Fibroblast of peridontal ligament (primary cell): ENCODE measurements at regions not wholly inside any gene's neighbourhood (a gene's known extent, or its start where the extent isn't known, plus 50 kb on each side); places are given as distances from the start of the nearest gene placed in this dataset.
"Not testable (repeated sequence)": the region's sequence is repeated elsewhere in the genome, so short reads cannot be mapped to it uniquely, and the experiment has no call there.

Experiments used
- DNase-seq: peaks from one replicate; pipeline ENCODE4 v3.0.0-alpha.2; 2010; ENCODE audit errors: extremely low read depth

DNA sequence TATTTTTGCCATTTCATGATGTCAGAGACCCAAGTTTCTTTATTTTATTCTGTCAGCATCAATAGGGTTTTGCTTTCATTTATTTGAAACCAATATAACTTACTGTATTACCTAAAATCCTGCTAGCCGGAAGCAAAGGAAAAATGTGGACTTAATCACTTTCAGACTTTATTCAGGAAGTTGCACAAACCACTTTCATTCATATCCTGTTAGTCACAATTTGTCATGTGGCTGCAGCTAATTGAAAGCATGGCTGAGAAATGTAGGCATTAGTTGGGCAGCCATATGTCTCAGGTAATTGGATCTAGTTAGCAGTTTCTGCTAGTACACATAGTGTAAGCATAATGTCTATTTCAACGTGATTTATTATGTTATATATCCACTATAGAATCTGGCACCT lies 462.3 kb upstream of the SGO1 start:
- peak; percentile 91 for DNase-seq

DNA sequence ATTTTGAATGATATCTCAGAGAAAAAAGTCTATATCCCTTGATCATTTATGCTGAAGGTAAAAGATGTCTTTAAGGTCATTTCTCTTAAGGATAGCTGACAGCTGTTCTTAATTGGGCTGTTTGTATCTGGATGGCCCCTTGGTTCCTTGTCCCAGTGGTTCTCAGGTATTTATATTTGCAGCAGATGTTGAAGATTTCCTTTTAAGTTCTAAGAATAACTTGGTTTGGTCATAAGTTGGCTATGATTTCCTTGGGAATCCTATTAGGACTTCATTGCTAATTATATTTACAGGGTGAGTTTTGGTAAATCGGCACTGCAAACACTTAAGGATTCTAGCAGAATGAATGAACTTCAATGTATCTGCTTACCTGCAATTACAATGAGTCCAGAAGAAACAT lies 460.4 kb upstream of the SGO1 start:
- peak; percentile 33 for DNase-seq

DNA sequence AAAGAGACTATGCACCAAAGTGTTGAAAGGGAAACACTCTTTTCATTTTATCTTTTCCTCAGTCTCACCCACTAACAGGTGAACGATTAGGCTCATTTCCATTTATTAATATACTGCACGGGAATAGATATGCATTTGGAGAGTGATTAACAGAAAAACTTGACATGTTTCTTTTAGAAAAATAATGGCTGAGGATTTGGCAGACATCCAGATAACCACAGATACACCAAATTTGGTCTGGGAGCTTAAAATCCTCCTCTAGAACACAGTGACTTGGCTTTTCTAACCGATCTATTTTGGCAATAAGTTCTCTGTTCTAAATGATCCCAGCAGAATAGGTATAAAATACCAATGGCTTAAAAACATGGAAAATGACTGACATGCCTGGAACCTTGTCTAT lies 459.3 kb upstream of the SGO1 start:
- DNase-seq = no peak

DNA sequence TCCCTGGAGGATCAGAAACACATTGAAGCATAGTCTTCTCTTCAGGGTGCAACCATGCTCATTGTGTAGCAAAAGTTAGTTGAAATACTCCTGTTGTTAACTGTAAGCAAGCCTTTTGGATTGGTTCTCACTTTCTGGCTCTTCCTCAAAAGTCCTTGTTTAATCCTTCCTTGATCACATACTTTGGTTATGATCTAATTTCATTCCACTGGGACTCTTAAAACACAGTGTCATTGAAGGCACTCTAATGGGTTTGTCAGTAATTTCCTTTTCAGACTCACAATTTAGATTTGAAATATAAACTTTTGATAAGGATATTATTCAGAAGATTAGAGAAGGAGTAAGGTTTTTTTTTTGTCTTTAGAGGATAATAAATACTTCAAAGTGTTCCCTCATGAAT lies 451.7 kb upstream of the SGO1 start:
- DNase-seq = no peak

DNA sequence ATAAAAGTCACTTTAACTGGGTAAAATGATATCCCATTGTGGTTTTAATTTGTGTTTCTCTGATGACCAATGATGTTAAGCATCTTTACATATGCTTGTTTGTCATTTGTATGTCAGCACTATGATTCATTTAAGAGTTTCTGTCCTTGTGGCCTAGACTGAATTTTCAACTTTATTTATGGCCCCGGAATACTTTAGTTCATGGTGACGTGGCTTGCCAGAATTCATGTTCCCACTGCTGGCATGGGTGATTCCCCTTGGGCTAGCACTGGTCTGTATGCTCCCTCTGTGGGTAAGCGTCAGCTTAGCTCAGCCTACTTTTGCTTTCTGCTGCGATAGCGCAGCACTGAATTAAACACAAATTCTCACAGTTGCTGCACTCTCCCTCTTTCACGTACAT lies 436.3 kb upstream of the SGO1 start:
- DNase-seq = peak; percentile 80

DNA sequence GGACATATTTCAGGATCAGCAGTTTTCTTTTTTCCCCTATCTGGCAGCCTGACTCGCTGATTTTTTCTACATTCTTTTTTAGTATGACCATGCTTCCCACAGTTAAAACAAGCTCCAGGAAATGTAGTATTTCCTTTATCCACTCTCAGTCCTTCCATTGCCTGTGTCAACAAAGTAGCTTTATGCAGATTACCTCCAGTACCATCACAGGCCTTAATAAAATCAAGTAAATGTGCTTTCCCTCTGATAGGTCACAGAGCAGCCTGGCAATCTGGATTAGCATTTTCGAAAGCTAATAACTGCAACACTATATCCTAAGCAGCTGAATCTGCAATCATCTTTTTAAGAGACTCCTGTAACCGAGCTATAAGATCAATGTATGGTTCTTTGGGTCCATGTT lies 432.6 kb upstream of the SGO1 start:
- not testable (repeated sequence) for DNase-seq

DNA sequence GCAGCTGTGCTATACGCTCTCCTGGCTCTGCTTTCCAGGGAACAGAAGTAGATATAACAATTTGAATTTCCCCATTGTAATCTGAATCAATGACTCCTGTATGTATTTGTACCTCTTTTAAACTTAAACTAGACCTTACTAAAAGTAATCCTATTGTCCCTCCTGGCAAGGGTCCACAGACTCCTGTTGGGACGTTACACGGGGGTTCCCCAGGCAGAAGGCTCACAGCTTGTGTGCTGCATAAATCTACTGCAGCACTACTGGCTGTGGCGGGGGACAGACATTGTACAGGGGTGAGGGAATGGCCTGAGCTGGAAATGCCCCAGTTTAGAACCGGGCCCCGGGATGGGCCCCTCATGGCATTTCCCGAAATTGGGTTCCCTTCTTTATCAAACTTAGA lies 432.2 kb upstream of the SGO1 start:
- not testable (repeated sequence) for DNase-seq

DNA sequence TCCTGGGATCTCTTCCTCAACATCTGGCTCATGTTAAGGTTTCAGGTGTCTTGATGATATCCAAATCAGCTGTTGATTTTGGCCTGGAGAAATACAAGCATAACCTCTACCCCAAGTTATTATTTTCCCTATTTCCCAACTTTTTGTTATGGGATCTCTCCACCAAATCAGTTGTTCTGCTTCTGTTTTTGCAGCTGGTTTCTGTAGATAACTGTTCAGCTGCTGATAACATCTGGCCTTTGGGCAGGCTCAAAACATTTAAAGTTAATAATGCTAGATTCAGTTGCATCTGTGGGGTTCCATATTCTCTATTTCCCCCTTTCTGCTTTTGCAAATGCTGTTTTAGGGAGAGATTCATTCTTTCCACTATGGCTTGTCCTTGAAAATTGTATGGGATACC lies 430.0 kb upstream of the SGO1 start:
- not testable (repeated sequence) for DNase-seq

DNA sequence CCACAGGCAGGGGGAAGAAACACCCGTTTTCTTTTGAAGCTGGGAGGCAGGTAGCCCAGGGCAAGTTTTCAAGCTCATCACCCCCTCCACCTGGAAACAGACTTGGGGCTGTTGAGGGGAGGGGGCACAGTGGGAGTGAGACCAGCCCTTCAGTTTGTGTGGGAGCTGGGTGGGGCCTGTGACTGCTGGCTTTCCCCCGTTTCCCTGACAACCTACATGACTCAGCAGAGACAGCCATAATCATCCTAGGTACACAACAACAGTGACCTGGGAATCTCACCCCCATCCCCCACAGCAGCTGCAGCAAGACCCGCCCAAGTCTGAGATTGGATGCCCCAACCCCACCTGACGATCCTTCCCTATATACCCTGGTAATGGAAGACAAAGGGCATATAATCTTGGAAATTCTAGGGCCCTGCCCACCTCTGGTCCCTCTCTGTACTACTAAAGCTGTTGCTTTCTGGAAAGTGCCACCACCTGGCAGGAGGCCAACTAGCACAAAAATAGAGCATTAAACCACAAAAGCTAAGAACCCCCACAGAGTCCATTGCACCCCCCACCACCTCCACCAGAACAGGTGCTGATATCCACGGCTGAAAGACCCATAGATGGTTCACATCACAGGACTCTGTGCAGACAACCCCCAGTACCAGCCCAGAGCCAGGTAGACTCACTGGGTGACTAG lies 422.2 kb upstream of the SGO1 start:
- no peak for DNase-seq

DNA sequence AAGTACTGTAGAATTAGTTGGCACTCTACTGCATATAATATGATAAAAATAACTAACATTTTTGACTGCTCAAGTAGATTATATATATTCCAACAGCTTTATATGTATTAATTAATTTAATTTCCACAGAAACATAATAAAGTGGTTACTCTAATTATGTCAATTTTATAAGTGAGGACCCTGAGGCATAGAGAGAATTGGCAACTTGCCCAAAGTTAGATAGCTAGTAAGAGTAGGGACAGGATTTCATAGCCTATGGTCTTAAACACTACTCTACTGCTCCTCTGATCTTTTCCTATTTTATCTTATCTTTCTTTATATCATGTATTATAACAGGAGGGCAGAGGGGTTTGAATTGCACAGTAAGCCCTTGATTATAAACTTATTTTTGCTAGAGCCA lies 418.7 kb upstream of the SGO1 start:
- DNase-seq = no peak

DNA sequence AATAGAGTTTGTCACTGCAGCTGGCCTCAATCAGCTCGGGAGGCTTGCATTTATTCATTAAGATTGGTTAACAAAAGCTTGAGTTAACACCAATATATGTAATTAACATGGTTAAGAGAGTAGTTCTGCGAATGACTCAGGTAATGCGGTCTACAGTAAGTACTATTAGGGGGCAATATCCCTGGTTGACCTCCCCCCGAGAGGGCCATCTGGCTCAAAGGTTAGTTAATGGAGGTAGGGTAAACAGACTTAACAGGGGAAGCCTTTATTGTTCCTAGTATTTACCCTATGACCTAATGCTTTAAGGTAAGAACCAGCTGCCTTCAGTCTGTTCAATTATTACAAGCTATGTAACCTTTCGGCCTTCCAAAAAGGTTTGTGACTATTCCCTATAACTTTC lies 403.3 kb upstream of the SGO1 start:
- DNase-seq = no peak

DNA sequence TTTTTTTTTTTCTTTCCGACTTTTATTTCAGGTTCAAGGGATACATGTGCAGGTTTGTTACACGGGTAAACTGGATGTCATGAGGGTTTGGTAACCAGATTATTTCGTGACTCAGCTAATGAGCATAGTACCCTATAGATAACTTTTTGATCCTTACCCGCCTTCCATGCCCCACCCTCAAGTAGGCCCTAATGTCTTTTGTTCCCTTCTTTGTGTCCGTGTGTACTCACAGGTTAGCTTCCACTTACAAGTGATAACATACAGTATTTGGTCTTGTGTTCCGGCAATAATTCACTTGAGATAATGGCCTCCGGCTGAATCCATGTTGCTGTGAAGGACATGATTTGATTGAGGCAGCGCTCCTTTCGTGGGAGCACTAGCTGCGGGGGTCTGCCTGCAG lies 402.8 kb upstream of the SGO1 start:
- DNase-seq = no peak

DNA sequence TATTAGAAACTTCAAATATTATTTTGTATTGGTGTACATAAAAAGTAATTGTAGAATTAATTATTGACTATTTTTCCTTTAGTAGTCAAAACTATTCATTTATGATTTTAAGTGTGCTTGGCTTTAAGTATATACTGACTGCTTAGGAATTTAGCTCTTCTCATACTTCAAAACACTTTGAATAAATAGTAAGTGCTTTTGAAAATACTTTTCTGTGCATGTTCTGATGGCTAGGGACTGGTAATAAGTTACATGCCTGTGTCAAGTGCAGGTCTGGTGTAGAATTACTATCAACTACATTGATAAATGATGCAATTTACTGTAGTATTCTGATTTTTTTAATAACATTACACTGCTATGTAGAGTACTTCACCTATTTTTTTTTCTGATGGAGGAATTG lies 397.6 kb upstream of the SGO1 start:
- no peak for DNase-seq

DNA sequence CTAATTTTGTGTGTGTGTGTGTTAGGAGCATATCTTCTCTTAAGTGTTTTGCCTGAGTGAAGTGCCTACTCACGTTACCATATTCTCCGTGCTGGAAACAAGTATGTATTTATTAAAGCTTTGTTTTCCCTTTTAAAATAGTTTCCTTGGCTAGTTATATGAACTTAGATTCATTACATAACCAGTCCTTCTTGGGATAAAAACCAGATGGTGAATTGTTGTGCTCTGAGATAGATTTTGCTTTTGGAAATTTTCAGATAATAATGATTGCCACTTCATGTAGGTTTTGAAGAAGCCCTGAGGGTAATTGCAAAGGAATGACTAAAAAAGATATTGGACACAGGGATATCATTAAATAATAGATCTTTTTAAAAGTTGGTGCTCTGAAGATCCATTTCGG lies 390.2 kb upstream of the SGO1 start:
- DNase-seq = peak; percentile 45

DNA sequence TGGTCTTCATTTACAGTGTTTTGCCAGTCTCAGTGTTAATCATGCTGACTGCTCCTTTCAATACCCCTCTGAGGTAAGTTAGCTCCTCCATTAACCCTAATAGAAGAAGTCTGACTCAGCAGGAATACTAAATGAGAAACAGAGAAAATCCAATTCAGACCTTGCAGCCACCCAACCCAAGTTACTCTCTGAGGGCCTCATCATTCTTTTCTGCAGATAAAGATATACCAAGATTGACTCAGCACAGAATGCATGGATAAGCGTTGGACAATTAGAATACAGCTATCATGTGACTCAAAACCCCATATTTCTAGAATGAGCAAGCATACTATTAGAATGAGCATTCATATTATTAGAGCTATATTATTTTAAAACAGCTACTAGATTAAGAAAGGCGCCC lies 389.1 kb upstream of the SGO1 start:
- peak; percentile 28 for DNase-seq

DNA sequence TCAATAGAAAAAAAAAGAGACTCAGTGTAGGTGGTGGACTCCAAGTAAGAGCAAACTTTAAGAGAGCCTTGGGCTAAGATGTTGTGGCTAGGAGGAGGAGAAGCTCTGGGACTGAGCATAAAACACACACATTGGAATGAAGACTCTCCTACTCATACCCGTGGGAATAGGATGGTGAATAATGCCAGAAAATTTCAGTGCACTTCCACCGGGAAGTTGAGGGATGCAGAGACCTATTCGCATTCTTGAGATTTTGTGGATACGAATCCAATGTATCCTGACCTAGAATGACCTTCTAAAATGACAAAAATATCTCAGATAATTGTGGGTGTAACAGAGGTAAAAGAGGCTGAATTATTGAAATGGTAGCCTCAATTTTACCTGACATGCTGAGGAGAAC lies 388.7 kb upstream of the SGO1 start:
- peak; percentile 66 for DNase-seq

DNA sequence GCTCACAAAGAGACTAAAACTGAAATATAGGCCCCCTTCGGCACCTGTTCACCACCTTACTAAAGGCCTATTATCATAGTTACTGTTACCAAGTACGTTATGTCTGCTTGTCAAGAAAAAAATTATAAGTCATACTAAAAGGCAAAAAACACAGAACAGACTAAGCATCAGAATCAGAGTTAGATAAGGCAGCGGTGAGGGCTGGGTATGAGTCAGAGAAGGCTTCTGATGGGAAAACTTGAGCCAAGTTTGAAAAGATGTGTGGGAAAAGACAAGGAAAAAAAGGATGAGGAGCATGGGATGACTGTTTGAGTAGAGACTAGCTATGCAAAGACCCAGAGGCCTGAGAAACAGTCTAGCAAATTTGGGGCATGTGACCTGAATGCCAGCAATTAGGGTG lies 387.2 kb upstream of the SGO1 start:
- peak; percentile 5 for DNase-seq

DNA sequence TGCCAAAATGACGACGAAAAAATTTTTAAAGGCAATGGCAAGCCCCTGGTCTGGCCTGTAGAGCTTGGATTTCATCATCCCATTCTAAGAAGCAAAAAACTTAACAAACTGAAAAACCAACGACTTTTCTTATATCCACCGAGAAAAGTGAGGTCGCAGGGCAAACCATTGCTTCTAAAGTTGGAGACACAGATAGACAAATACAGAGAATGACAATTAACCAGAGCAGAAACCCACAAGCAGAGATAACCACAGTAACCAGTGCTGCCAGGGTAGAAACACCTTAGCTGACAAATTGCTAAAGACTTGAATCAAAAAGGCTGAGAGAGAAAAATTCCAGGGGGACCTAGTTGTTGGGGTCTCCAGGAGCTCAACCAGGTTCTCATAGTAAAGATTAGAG lies 386.5 kb upstream of the SGO1 start:
- no peak for DNase-seq

DNA sequence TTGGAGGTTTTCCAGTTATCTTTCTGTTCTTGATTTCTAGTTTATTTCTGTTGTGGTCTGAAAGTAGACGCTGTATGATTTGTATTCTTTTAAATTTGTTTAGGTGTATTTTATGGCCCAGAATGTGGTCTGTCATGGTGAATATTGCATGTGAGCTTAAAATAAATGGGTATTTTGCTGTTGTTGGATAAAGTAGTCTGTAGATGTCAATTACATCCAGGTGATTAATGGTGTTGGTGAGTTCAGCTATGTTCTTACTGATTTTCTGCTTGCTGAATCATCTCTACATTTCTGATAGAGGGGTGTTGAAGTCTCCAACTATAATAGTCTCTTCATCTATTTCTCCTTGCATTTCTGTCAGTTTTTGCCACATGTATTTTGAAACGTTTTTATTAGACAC lies 383.3 kb upstream of the SGO1 start:
- no peak for DNase-seq

DNA sequence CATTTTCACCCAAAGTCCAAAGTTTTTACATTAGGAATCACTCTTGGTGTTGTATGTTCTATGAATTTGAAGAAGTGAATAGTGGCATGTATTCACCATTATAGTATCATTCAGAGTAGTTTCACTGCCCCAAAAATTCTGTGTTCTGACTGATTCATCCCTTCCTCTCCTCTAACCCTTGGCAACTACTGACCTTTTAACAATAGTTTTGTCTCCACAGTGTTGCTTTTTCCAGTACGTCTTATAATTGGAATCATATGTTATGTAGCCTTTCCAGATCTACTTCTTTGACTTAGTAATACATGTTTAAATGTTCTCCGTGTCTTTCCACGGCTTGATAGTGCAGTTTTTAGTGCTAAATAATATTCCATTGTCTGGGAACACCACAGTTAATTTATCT lies 379.0 kb upstream of the SGO1 start:
- peak; percentile 36 for DNase-seq

DNA sequence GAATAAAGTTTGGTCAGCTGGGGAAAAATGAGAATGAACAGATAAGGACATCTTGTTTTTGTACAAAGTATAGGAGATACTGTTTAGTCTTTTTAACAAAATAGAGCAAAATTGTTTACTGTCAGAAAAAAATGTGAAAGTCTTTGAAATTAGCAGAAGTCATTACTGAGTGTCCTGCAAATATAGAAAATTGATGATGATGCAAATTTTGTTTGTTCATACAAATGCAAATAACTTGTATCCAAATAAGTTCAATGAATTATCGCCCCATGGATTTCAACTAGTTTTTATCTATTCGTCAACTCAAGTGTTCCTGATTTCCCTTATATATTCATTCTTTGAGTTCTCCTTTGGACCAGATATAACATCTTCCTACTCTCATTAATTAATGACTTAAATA lies 378.0 kb upstream of the SGO1 start:
- DNase-seq = no peak

DNA sequence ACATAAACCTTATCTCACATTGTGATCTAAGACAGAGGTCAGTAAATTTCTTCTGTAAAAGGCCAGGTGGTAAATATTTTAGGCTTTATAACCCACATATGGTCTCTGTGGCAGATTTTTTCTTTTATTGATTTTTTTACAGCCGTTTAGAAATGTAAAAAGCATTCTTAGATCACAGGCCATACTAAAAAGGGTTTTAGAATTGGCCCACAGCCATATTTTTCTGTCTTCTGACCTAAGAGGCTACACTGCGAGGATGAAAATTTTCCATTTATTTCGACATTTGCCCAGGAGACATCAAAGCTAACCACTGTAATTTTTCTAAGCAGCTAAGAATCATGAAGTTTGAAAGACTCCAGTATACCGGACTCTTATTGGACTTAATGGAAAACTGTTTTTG lies 377.2 kb upstream of the SGO1 start:
- DNase-seq = peak; percentile 8

DNA sequence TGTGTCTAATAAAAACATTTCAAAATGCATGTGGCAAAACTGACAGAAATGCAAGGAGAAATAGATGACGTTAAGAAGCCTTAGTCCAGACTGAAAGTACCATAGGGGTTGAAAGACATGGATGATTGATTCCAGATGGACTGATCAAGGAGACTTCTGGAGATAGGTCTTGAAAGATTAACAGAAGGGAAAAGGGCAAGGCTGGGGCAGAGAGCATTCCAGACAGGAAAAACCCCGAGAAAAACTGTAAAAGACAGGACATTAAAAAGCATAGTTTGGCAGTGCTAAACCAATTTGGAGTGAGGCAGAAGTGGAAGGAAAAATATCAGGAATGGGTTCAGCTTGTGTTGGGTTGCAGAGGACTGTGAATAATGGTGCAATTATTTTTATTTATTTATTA lies 375.2 kb upstream of the SGO1 start:
- DNase-seq = peak; percentile 45

DNA sequence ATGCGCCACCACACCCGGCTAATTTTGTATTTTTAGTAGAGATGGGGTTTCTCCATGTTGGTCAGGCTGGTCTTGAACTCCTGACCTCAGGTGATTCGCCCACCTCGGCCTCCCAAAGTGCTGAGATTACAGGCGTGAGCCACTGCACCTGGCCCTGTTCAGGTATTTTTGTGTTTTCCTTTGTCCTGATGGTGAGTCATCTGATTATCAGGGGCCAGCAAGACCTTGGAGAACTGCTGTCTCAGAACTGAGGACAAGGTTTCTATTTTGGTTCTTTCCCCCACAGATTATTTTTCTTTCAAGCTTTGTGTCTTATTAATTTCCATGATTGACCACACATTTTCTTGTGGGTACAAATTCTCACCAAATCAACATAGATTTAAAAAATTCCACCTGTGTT lies 374.4 kb upstream of the SGO1 start:
- DNase-seq = not testable (repeated sequence)

DNA sequence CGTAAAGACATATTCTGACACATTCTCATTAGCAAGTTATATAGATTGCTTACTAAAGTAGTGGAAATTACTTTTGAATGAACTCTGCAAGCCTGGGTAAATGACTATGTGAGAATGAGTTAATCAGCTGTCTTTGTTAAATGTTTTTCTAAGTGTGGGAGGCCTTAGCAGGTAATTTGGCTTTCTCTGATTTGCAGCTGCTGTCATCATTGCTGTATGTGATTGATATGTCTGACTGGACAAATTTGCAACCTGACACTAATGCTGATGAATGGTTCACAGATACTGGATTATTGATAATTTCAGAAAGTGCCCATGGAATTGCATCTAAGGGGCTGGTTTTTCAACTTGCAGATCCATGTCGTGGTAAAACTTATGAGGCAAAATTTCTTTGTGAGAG lies 372.2 kb upstream of the SGO1 start:
- DNase-seq = no peak
